ENCODE measurements at regions not wholly inside any gene's neighbourhood (a gene's known extent, or its start where the extent isn't known, plus 50 kb on each side); places are given as distances from the start of the nearest gene placed in this dataset.
"Not testable (repeated sequence)": the region's sequence is repeated elsewhere in the genome, so short reads cannot be mapped to it uniquely, and the experiment has no call there.

DNA sequence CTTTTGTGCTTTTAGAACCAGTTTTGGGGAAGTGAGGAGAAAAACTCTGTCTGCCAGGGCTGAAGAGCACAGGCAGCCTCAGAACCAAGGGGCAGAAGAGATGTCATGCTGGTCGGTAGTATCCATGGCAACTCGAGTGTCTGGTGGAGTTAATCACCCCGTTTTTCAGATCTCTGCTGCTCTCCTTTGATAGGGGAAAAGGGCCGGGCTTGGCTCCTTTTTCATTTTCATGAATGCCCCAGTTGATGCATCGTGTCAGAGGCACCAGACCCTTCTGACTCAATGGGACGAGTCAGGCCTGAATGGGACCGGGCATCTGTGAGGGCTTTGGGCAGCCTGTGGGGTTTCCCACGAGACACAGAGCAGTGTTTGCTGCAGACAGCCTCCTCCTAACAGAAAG is 304.6 kb downstream of the ABCC12 start:
- no peak for DNase-seq

DNA sequence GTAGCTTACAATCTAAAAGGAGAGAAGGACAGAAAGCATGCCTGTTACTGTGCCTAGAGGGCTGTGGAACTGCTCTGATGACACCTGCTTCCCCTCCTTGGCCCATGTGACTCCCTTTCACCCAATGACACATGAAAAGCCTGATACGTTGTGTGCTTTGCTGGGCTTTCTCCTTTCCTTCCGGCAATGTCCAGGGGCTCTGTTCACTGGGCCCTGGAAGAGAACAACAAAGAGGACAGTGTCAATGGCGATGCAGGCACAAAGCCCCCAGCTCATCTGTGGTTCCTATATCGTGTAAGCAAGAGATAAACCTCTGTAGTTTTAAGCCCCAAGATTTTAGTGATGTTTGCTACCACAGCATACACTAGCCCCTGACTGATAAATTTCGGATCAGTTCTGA is 306.1 kb downstream of the ABCC12 start:
- no peak for DNase-seq

DNA sequence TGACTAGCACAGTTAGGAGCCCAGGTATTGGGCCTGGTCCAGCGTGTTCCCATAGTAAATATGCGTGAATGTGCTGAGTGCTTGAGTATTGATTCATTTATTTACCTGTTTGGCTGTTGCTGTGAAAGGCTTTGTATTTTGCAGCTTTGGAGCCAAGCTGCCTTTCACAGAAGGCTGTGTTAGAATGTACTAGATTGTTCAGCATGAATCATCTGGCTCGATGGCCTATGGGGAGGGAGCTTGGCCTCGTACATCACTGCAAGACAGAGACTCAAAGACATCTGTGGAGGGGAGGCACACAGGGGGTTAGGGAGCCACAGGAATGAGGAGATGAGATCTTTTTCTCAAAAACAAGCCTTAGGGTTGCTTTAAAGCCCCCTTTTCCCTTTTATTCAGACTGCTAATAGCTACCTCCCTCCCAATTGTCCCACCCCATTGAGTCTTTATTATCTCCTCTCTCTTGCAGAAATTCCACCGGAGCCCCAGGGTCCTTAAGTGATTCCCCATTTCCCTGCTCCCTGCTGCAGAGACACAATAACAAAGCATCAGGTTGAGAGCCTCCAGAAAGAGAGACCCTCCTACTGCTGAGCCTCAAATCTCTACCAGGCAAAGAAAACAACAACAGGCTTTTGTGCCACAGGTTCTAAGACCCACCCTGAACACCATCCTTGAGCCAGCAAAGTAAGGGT is 307.2 kb downstream of the ABCC12 start:
- DNase-seq = no peak

DNA sequence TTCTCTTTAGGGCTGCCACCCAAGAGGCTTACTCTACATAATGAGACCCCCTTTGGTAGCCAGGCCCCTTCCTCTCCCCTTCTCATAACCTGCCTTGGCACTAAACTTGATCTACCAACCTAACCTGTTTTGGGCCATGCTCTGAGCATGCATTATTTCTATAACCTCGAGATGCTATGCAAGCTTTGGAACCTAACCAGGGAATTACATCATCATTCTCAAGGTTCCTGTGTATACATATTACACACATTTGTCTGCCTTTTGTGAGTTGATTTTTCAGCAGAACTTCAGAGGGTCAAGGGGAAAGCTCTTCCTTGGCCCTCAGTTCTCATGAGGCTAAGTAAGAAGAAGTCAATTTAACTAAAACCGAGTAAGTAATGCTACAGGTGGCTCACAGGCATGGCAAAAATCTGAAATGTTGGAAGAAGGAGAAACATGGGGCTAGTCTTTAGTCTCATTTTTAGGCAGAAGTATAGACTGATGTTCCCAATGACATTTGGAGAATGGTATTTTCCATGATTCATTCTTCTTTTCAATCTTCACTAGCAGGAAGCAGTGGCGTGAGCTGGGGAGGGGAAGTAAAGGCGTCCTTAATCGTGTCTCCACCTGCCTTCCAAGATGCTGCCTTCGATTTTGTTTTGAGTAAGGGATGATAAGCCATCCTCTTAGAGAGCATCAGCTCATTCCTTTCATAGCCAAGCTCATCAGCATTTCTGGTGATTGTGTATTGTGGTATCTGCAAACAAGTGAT is 308.4 kb downstream of the ABCC12 start:
- no peak for DNase-seq

DNA sequence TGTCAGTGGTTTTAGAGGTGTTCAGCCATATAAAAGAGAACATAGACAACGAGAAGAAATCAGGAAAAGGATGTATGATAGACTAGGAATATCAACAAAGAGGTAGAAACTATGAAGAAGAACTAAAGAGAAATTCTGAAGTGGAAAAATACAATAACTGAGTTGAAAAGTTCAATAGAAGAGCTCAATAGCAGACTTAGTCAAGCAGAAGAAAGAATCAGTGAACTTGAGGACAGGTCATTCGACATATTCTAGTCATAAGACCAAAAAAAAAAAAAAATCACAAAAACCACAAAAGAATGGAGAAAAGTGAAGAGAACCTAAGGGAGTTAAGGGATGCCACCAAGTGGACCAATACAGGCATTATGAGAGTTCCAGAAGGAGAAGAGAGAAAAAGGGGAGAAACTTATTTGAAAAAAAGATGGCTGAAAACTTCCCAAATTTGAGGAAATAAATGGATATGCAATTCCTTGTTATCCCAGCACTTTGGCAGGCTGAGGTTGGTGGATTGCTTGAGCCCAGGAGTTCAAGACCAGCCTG is 321.2 kb downstream of the ABCC12 start:
- no peak for DNase-seq

GRCh38 chr16:47833771-47834170 is 322.0 kb downstream of the ABCC12 start:
- DNase-seq = no peak

DNA sequence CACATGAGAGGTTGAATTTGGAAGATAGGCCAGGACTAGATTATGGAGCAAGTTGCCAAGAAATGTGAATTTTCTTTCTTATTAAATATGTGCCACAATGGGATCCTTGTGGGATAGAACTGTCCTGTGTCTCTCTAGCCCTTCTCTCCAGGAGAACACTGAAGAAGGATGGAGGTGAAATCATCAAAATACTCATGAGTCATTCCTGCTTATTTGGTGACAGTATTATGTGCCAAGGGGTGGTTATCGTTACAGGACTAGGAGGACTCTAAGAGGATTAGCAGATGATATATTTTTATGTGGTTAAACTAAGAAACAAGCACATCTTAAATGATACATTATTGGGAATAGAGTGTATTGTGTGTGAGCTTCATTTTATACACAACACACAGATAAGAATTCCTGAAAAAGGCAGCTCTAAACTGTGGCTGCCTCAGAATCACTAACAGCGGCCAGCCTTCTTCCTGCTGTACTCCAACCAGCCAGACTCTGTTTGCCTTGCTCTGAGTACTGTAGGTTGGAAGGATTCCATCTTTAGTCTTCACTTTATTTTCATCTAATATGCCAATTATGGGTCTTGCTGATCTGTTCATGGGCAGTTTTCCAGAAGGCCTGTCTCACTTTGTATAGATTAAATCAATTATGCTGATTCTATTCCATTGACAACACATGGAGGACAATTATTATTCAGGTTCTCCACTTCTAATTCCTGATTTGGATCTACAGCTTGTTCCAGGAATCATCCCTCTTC is 325.8 kb downstream of the ABCC12 start:
- no peak for DNase-seq

GRCh38 chr16:47826070-47826469 is 329.7 kb downstream of the ABCC12 start:
- no peak for DNase-seq

- DNase-seq = no peak
Observed at GRCh38 chr16:47817048-47817447, 338.7 kb downstream of the ABCC12 start.

- DNase-seq = no peak
Observed at GRCh38 chr16:47816511-47816910, 339.3 kb downstream of the ABCC12 start.

GRCh38 chr16:47815655-47816054 is 340.1 kb downstream of the ABCC12 start:
- no peak for DNase-seq

GRCh38 chr16:47811758-47812157 is 344.0 kb downstream of the ABCC12 start:
- DNase-seq = not testable (repeated sequence)

DNA sequence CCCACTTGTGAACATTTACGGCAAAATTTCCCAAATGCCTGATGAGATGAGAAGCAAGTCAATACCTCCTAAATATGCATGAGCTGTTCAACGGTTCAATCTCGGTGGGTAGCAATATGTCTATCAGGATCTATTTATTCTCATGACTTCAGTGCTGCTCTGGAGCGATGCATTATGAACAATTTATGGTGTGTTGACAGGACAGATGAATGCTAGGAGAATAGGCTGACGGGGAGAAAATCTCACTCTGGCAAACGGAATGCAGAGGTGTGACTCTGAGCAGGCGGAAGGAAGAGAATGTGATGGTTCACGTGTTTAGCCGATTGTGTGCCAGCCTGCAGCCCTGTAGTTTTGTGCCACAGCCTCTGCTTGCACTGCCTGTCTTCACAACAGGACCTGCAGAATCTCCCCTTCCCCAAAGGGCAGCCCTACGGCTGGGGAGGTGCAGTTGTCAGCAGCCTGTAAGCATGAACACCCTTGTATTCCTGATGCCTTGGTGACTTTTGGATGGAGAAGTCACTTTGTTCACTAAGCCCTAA is 345.2 kb downstream of the PHKB start:
- DNase-seq = no peak

- no peak for DNase-seq
Observed at GRCh38 chr16:47787696-47788095, 326.6 kb downstream of the PHKB start.

- no peak for DNase-seq
Observed at GRCh38 chr16:47781673-47782072, 320.5 kb downstream of the PHKB start.

DNA sequence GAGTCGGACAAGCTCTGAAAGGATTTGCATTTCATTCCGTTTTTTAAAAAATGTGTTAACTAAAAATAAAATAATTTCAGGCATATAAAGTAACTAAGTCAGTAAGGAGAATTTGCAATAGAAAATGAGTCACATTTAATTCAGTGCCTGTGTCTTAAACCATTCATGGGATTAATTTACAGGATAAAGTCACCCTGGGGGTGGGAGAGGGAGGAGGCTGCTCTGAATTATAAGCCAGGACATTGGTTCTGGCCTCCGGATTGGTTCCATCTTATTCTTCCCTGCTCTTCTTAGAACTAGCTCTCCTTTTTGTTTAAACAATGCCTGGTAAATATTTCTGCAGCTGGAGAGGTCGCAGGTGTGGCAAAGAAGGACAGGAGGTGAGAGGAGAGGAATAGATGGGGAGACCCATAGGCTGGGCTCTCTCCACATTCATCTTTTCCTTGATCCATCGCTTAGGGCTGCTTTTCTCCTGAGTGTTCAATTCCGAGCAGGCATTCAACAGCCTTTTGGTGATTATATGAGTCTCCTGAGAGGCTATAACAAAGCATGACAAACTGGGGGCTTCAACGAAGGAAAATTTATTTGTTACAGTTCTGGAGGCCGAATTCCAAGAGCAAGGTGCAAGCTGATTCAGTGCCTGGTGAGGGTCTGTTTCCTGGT is 319.2 kb downstream of the PHKB start:
- DNase-seq = no peak

DNA sequence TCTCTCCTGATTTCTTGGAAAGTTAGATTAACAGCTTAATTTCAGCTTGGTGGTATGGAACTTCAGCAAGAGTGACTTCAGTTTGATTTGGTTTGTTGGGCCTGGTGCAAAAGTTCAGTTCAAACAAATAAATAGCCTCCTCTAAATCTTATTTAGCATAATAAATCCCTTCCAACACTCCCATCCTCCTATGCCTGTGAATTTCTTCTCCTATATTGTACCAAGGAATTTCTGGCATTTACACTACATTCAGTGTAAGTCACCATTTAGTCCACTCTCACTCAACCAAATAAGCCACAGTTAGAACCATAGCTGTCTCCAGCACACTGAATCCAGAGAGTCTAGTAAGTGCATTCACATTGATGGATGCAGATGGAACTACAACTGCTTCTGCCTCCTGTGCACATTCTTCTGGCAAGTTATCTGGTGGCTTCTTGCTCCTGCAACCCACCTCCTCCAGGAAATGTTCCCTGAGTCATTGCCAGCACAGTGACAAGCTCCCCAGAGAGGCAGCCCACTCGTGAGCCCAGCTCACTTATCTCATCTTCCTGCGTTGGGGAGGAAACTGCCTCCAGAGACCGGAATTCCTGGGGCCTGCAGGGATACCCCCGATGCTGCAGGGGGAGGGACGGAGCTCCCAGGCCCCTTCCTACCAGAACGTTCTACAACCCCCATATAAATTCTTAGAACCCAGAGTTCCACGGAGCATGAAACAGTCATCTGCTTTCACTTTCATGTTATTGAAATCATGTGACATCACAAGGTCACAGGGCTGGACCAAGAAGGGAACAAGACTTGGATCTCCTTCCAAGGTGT is 318.3 kb downstream of the PHKB start:
- peak; percentile 24 to 47 (median 36) for DNase-seq

- no peak for DNase-seq
Observed at GRCh38 chr16:47778106-47778801, 317.1 kb downstream of the PHKB start.

- DNase-seq = no peak
Observed at GRCh38 chr16:47777220-47777619, 316.1 kb downstream of the PHKB start.

DNA sequence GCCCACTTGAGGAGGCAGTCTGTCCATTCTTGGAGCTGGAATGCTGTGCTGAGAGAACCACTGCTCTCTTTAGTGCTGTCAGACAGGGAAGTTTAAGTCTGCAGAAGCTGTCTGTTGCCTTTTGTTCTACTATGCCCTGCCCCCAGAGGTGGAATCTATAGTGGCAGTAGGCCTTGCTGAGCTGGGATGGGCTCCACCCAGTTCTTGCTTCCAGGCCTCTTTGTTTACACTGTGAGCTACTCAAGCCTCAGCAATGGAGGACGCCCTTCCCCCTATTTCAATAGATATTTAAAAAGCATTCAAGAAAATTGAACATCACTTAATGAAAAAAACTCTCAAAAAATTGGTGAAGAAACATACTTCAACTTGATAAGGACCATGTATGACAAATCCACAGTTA is 313.5 kb downstream of the PHKB start:
- no peak for DNase-seq

- no peak for DNase-seq
Observed at GRCh38 chr16:47753659-47754058, 292.5 kb downstream of the PHKB start.

Data from suppressor macrophage treated with lipopolysaccharide for 1 hour (primary cell).